MCF 10A (cell line): ENCODE measurements at regions not wholly inside any gene's neighbourhood (a gene's known extent, or its start where the extent isn't known, plus 50 kb on each side); places are given as distances from the start of the nearest gene placed in this dataset.

ENCODE experiments used
- BruUV-seq: library from RNA; stranded (reverse); fragments of 400-500 nt; replicated peaks from 2 replicates; lab custom pipeline; 2021; lab: Mats Ljungman, UMichigan
- CTCF ChIA-PET: fragments of 300-600 bp; sonication (Branson Sonifier 250); formaldehyde crosslinking; extraction: SDS; loops from one replicate; lab custom pipeline; 2021; ENCODE audit warnings: antibody characterized with exemption, inconsistent platforms; lab: Yijun Ruan, JAX
- POLR2A ChIA-PET: fragments of 300-600, 350-650 bp; sonication (Branson Sonifier 250); formaldehyde crosslinking; extraction: SDS; loops from one replicate; lab custom pipeline; 2020; ENCODE audit warnings: antibody characterized with exemption, inconsistent platforms; lab: Yijun Ruan, JAX
- DNase-seq: peaks from one replicate; pipeline ENCODE4 v3.0.0-alpha.2; 2018; ENCODE audit not compliant: unreplicated experiment
- H3K27ac Mint-ChIP-seq: one replicate; pipeline ENCODE4 v1.8.0; 2022; ENCODE audit warnings: mild to moderate bottlenecking, low read depth, mixed read lengths; ENCODE audit not compliant: unreplicated experiment
- H3K27me3 Mint-ChIP-seq: one replicate; pipeline ENCODE4 v1.8.0; 2022; ENCODE audit warnings: mixed read lengths; ENCODE audit not compliant: insufficient read depth, unreplicated experiment
- H3K36me3 Mint-ChIP-seq: one replicate; pipeline ENCODE4 v1.8.0; 2022; ENCODE audit warnings: mild to moderate bottlenecking, moderate library complexity, mixed read lengths; ENCODE audit not compliant: insufficient read depth, unreplicated experiment
- H3K4me1 Mint-ChIP-seq: one replicate; pipeline ENCODE4 v1.8.0; 2022; ENCODE audit warnings: mixed read lengths; ENCODE audit not compliant: insufficient read depth, unreplicated experiment
- H3K4me3 Mint-ChIP-seq: one replicate; pipeline ENCODE4 v1.8.0; 2022; ENCODE audit warnings: mild to moderate bottlenecking, moderate library complexity, mixed read lengths; ENCODE audit not compliant: unreplicated experiment
- H3K9me3 Mint-ChIP-seq: one replicate; pipeline ENCODE4 v1.8.0; 2022; ENCODE audit warnings: mixed read lengths; ENCODE audit not compliant: unreplicated experiment
- CTCF ChIP-seq: fragments of 200-600 bp; IDR thresholded peaks from one replicate; pipeline ENCODE4 v1.8.0; 2022; ENCODE audit warnings: antibody characterized with exemption, mild to moderate bottlenecking; ENCODE audit not compliant: unreplicated experiment
- intact Hi-C: fragments of 100-400 bp; cut with micrococcal nuclease; formaldehyde crosslinking; loops from 2 replicates; pipeline ENCODE4 v1.14.1; 2022

- no TSS peak for BruUV-seq
- peaks cover 9% of the 10 kb centered on the region for H3K4me1 Mint-ChIP-seq
- DNase-seq: peak; percentile 37
- peaks cover 9% of the 10 kb centered on the region for H3K9me3 Mint-ChIP-seq
- peak overlapping the region; percentile 54 for H3K4me3 Mint-ChIP-seq
- peak overlapping the region; percentile 87 for H3K27ac Mint-ChIP-seq
- ChIA-PET POLR2A (no interaction called here), CTCF (interaction anchor here (0.7 kb wide), 1 partner anchor 220 kb away, joined by 3 read pairs; no protein-coding TSS in a partner anchor)
- intact Hi-C loops: loop anchor here (5.0 to 10.0 kb wide), 2 partner anchors 108 to 110 kb away; no protein-coding TSS in a partner anchor
- TF ChIP-seq CTCF: no peak
- H3K27me3 Mint-ChIP-seq: no peaks in the 10 kb centered on the region
- H3K36me3 Mint-ChIP-seq: no peaks in the 10 kb centered on the region
Observed at GRCh38 chr4:189092581-189092980, 848.1 kb upstream of the FRG1 start.

- Mint-ChIP-seq H3K4me3 (no peak overlapping the region), H3K27ac (no peak overlapping the region)
Observed at GRCh38 chr4:189096108-189096507, 844.6 kb upstream of the FRG1 start.

GRCh38 chr4:189096717-189097116, 844.0 kb upstream of the FRG1 start:
- H3K27me3 Mint-ChIP-seq: no peaks in the 10 kb centered on the region
- POLR2A ChIA-PET: no interaction called here

More at GRCh38 chr4:189096108-189096507, 844.6 kb upstream of the FRG1 start:
- intact Hi-C loops: loop anchor here (10.0 kb wide), 1 partner anchor 111 kb away; no protein-coding TSS in a partner anchor
- no peak for DNase-seq
- no TSS peak for BruUV-seq
- Mint-ChIP-seq H3K9me3 (peaks cover 9% of the 10 kb centered on the region), H3K36me3 (no peaks in the 10 kb centered on the region), H3K4me1 (peaks cover 9% of the 10 kb centered on the region), H3K27me3 (no peaks in the 10 kb centered on the region)
- no peak for TF ChIP-seq CTCF
- CTCF ChIA-PET: interaction anchor here (0.6 kb wide), 1 partner anchor 758 kb away, joined by 5 read pairs; no protein-coding TSS in a partner anchor
- POLR2A ChIA-PET: no interaction called here

More at GRCh38 chr4:189096717-189097116, 844.0 kb upstream of the FRG1 start:
- CTCF ChIA-PET: no interaction called here
- peaks cover 9% of the 10 kb centered on the region for H3K4me1 Mint-ChIP-seq
- no peaks in the 10 kb centered on the region for H3K36me3 Mint-ChIP-seq
- peak; percentile 18 for TF ChIP-seq CTCF
- BruUV-seq: no TSS peak
- H3K27ac Mint-ChIP-seq: no peak overlapping the region
- no peak overlapping the region for H3K4me3 Mint-ChIP-seq
- no peak for DNase-seq
- peaks cover 9% of the 10 kb centered on the region for H3K9me3 Mint-ChIP-seq
- intact Hi-C loops: loop anchor here (10.0 kb wide), 1 partner anchor 112 kb away; no protein-coding TSS in a partner anchor
